OCI-LY3 (cell line): ENCODE measurements at regions not wholly inside any gene's neighbourhood (a gene's known extent, or its start where the extent isn't known, plus 50 kb on each side); places are given as distances from the start of the nearest gene placed in this dataset.

Experiments
- EZH2phosphoT487 ChIP-seq: fragments of 200-600 bp; shearing (Covaris generic); IDR thresholded peaks from 2 replicates; pipeline ENCODE4 v1.6.1; 2018; ENCODE audit warnings: antibody characterized with exemption, mixed run types, low read depth
- TF ChIP-seq, protein P1 (sequence below): fragments of 200-600, 300-600 bp; sonication (generic); IDR thresholded peaks from 2 replicates; pipeline ENCODE4 v1.5.1; 2014; ENCODE audit warnings: antibody characterized with exemption, low read length, low read depth

DNA sequence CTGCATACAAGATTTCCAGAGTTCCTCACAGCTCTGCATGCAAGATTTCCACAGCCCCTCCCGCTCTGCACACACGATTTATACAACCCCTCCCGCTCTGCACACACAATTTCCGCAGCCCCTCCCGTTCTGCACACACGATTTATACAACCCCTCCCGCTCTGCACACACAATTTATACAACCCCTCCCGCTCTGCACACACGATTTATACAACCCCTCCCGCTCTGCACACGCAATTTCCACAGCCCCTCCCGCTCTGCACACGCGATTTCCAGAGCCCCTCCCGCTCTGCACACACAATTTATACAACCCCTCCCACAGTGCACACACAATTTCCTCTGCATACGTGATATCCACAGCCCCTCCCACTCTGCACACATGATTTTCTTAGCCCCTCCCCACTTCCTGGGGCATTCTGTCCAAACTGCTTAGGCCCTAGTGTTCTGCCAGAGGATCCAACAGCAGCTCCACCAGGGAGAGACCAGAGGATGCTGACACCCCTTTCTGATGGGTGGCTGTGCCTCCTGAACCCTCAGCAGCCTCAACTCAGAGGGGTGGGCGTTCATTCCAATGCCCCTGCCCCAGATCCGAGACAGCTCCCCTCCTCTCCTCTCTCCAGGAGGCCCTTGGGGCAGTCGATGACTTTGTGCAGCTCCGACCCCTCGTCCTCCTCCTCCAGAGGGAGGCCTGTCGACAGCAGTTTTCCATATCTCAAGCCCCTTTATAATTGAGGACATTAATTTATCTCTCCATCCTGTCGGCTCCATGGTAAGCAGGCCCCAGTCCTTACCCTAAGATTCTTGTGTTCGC, 671.7 kb downstream of the BRD1 start:
- TF ChIP-seq, protein P1, sequence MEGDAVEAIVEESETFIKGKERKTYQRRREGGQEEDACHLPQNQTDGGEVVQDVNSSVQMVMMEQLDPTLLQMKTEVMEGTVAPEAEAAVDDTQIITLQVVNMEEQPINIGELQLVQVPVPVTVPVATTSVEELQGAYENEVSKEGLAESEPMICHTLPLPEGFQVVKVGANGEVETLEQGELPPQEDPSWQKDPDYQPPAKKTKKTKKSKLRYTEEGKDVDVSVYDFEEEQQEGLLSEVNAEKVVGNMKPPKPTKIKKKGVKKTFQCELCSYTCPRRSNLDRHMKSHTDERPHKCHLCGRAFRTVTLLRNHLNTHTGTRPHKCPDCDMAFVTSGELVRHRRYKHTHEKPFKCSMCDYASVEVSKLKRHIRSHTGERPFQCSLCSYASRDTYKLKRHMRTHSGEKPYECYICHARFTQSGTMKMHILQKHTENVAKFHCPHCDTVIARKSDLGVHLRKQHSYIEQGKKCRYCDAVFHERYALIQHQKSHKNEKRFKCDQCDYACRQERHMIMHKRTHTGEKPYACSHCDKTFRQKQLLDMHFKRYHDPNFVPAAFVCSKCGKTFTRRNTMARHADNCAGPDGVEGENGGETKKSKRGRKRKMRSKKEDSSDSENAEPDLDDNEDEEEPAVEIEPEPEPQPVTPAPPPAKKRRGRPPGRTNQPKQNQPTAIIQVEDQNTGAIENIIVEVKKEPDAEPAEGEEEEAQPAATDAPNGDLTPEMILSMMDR, result no peak
- TF ChIP-seq EZH2phosphoT487, result no peak
